Nephron (organoid): ENCODE measurements at regions not wholly inside any gene's neighbourhood (a gene's known extent, or its start where the extent isn't known, plus 50 kb on each side); places are given as distances from the start of the nearest gene placed in this dataset.
A peak's percentile ranks its signal among the peaks of the same experiment; 100 is the strongest.

Experiments
- H3K27ac Mint-ChIP-seq, 3 experiments: 2 replicates each; pipeline ENCODE4 v1.8.0; 2020; ENCODE audit warnings: mixed read lengths in 3 of 3, mild to moderate bottlenecking in 2 of 3, moderate library complexity in 1 of 3
- H3K27me3 Mint-ChIP-seq: 2 replicates; pipeline ENCODE4 v1.8.0; 2021; ENCODE audit warnings: low read depth, mild to moderate bottlenecking, moderate library complexity, mixed read lengths
- H3K36me3 Mint-ChIP-seq: 2 replicates; pipeline ENCODE4 v1.8.0; 2020; ENCODE audit warnings: low read depth, mixed read lengths
- H3K4me1 Mint-ChIP-seq: 2 replicates; pipeline ENCODE4 v1.8.0; 2020; ENCODE audit warnings: mixed read lengths
- H3K4me3 Mint-ChIP-seq, 3 experiments: 2 replicates each; pipeline ENCODE4 v1.8.0; 2020; ENCODE audit warnings: mild to moderate bottlenecking in 3 of 3, mixed read lengths in 3 of 3, moderate library complexity in 2 of 3
- H3K9me3 Mint-ChIP-seq: 2 replicates; pipeline ENCODE4 v1.8.0; 2020; ENCODE audit warnings: mixed read lengths
- TF ChIP-seq, protein P1 (sequence below), 3 experiments: fragments of 200-600 bp; sonication (generic); IDR thresholded peaks; one replicate each; pipeline ENCODE4 v1.5.0; 2021; ENCODE audit warnings: antibody characterized with exemption in 3 of 3; ENCODE audit not compliant: unreplicated experiment in 3 of 3

DNA sequence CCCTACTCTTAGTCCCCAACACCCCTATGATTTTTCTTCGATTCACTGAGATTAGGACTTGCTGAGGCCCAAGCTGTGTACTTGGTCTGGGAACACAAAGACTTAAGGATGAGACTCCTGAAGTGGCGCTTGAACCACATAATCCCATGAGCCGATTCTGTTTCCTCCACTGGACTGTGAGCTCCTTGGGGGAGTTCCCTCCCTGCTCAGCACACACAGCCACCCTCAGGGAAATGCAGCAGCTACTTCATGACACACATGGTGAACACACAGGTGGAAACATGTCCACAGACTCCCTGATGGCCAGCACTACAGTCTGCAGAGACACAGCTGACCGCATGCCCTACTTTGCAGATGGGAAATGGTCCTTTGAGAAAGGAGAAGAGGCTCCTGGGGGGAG lies 101.1 kb downstream of the C5orf15 start:
- TF ChIP-seq, protein P1, sequence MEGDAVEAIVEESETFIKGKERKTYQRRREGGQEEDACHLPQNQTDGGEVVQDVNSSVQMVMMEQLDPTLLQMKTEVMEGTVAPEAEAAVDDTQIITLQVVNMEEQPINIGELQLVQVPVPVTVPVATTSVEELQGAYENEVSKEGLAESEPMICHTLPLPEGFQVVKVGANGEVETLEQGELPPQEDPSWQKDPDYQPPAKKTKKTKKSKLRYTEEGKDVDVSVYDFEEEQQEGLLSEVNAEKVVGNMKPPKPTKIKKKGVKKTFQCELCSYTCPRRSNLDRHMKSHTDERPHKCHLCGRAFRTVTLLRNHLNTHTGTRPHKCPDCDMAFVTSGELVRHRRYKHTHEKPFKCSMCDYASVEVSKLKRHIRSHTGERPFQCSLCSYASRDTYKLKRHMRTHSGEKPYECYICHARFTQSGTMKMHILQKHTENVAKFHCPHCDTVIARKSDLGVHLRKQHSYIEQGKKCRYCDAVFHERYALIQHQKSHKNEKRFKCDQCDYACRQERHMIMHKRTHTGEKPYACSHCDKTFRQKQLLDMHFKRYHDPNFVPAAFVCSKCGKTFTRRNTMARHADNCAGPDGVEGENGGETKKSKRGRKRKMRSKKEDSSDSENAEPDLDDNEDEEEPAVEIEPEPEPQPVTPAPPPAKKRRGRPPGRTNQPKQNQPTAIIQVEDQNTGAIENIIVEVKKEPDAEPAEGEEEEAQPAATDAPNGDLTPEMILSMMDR (IDR thresholded peaks at IDR 0.05; ENCODE audit: unreplicated experiment in 3 of 3) = no peak
- Mint-ChIP-seq H3K27me3 (peaks cover 60% of the 10 kb centered on the region), H3K4me3 (no peak overlapping the region), H3K27ac (peak overlapping the region in 1 of 3 experiments; percentile 27), H3K4me1 (peaks cover 25% of the 10 kb centered on the region), H3K36me3 (no peaks in the 10 kb centered on the region), H3K9me3 (no peaks in the 10 kb centered on the region)

DNA sequence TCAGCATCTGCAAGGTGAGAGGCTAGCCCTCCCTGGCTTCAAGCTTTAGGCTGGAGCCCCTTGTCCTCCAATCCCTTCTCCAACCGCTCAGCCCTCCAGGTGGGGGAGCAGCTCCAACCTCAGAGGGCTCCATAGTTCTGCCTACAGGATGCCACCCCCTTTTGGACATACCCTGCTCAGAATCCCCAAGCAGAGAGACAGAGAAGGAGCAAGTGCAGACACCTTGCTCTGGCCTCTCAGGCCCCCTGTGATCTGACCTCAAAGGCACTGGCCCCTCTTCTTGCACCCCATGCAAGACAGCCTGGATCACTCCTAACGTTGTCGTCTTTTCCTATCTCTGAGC lies 101.6 kb downstream of the C5orf15 start:
- TF ChIP-seq, protein P1 (IDR thresholded peaks at IDR 0.05; ENCODE audit: unreplicated experiment in 3 of 3) = no peak
- Mint-ChIP-seq H3K4me3 (no peak overlapping the region), H3K9me3 (no peaks in the 10 kb centered on the region), H3K27ac (peak overlapping the region in 1 of 3 experiments; percentile 27), H3K4me1 (peaks cover 25% of the 10 kb centered on the region), H3K27me3 (peaks cover 60% of the 10 kb centered on the region), H3K36me3 (no peaks in the 10 kb centered on the region)

DNA sequence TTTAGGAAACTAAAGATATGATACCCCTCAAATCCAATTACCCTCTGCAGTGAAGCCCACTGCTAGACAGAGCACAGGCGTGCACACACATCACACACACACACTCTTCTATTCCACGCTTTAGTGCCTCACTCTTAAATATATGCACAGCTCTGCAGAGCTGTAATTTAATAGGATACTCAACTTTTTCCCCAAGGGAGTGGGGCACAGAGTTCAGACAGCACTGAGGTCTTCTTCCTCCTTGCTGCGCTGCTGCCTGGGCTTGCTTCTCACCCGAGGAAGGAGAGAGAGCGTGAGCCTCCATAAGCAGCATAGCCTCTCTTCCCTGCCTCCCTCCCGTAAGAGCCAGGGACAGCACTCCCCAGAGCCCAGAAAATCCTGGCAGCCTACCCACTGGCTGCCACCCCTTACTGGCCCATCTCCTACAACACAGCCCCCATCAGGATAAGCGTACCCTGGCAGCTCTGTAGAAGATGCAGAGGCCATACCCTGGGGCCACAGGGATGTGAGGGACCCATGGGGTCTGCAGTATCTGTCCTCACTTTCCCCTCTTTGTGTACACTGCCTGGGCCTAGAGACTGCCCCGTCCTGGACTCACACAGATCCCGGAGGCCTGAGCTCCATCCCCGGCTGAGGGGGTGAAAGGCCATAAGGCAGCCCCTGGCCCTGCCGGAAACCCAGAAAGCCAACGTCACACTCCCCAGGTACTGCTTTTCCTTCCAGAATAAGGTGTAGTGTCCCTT lies 102.1 kb downstream of the C5orf15 start:
- H3K9me3 Mint-ChIP-seq = no peaks in the 10 kb centered on the region
- H3K4me1 Mint-ChIP-seq = peaks cover 25% of the 10 kb centered on the region
- no peak overlapping the region for H3K27ac Mint-ChIP-seq
- H3K4me3 Mint-ChIP-seq = no peak overlapping the region
- TF ChIP-seq, protein P1 (IDR thresholded peaks at IDR 0.05; ENCODE audit: unreplicated experiment in 3 of 3) = no peak
- no peaks in the 10 kb centered on the region for H3K36me3 Mint-ChIP-seq
- H3K27me3 Mint-ChIP-seq = peaks cover 56% of the 10 kb centered on the region

DNA sequence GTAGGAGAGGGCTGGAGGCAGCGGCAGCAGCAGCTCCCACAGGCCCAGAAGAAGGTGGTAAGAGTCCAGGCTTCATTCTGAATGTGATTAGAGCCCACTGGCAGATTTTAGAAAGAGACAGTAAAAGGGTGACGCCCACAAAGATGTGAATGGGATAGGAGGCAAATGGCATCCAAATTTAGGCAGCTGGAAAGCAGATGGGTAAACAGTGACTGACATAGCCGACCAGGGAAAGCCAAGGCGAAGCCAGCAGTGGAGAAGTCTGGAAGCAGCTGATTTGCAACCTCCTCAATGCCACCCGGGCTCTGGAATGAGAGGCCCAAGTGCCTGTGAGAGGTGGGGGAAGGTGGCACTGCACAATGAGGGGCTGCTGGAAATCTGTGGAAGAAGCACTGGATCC lies 103.3 kb downstream of the C5orf15 start:
- TF ChIP-seq, protein P1 (IDR thresholded peaks at IDR 0.05; ENCODE audit: unreplicated experiment in 3 of 3) = no peak
- H3K4me1 Mint-ChIP-seq = peaks cover 15% of the 10 kb centered on the region
- H3K36me3 Mint-ChIP-seq = no peaks in the 10 kb centered on the region
- H3K4me3 Mint-ChIP-seq = no peak overlapping the region
- peaks cover 3% of the 10 kb centered on the region for H3K9me3 Mint-ChIP-seq
- H3K27ac Mint-ChIP-seq = no peak overlapping the region
- peaks cover 55% of the 10 kb centered on the region for H3K27me3 Mint-ChIP-seq

DNA sequence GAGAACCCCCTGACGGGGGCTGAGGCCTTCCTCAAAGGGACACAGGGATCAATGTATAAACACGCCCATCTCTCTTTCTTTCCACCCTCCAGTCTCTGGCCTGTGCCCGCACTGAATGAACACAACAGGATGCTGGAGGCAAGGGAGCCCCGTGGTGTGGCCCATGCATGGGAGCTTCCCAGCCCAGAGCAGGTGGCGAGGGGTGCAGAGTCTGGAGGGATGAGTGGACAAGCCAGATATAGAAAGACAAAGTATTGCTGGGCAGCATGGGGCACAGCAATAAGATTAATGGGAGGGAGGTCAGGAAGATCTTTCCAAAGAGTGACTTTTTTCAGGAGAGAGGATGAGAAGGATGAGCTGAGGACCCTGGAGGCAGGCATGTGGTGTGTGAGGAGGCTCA lies 103.7 kb downstream of the C5orf15 start:
- Mint-ChIP-seq H3K9me3 (peaks cover 3% of the 10 kb centered on the region), H3K4me1 (peaks cover 14% of the 10 kb centered on the region), H3K4me3 (no peak overlapping the region), H3K36me3 (no peaks in the 10 kb centered on the region), H3K27ac (no peak overlapping the region), H3K27me3 (peaks cover 55% of the 10 kb centered on the region)
- TF ChIP-seq, protein P1 (IDR thresholded peaks at IDR 0.05; ENCODE audit: unreplicated experiment in 3 of 3) = no peak
